Adipocyte (in vitro differentiated cells): ENCODE measurements at regions not wholly inside any gene's neighbourhood (a gene's known extent, or its start where the extent isn't known, plus 50 kb on each side); places are given as distances from the start of the nearest gene placed in this dataset.

Experiments
- DNase-seq: peaks from one replicate; pipeline ENCODE4 v3.0.0-alpha.2; 2015; ENCODE audit warnings: low read depth
- H3K27me3 ChIP-seq: replicated peaks from 2 replicates; pipeline ENCODE4 v1.7.0; 2013; ENCODE audit warnings: mild to moderate bottlenecking, low read length, moderate library complexity; ENCODE audit not compliant: control insufficient read depth, insufficient read depth
- H3K36me3 ChIP-seq: 2 replicates; pipeline ENCODE4 v1.7.0; 2013; ENCODE audit warnings: low read length, mild to moderate bottlenecking, moderate library complexity; ENCODE audit not compliant: control insufficient read depth, insufficient read depth, severe bottlenecking
- H3K4me1 ChIP-seq: 2 replicates; pipeline ENCODE4 v1.7.0; 2013; ENCODE audit warnings: mild to moderate bottlenecking, low read length, moderate library complexity; ENCODE audit not compliant: control insufficient read depth, insufficient read depth
- H3K4me3 ChIP-seq: 2 replicates; pipeline ENCODE4 v1.7.0; 2013; ENCODE audit warnings: mild to moderate bottlenecking, low read length, moderate library complexity
- H3K9ac ChIP-seq: 2 replicates; pipeline ENCODE4 v1.7.0; 2013; ENCODE audit warnings: mild to moderate bottlenecking, low read length, moderate library complexity
- H3K9me3 ChIP-seq: 2 replicates; pipeline ENCODE4 v1.7.0; 2013; ENCODE audit warnings: mild to moderate bottlenecking, low read length, moderate library complexity; ENCODE audit not compliant: control insufficient read depth

GRCh38 chr14:22505309-22505696 is 83.7 kb downstream of the DAD1 start:
- Histone ChIP-seq H3K9me3 (no peaks in the 10 kb centered on the region), H3K27me3 (peaks cover 5% of the 10 kb centered on the region), H3K36me3 (no peaks in the 10 kb centered on the region), H3K4me1 (peaks cover 24% of the 10 kb centered on the region), H3K4me3 (no peak overlapping the region), H3K9ac (no peak overlapping the region)
- DNase-seq = no peak

- Histone ChIP-seq H3K4me1 (peaks cover 17% of the 10 kb centered on the region), H3K27me3 (peaks cover 7% of the 10 kb centered on the region), H3K9ac (no peak overlapping the region), H3K36me3 (no peaks in the 10 kb centered on the region), H3K9me3 (no peaks in the 10 kb centered on the region), H3K4me3 (no peak overlapping the region)
- DNase-seq = no peak
Observed at GRCh38 chr14:22502551-22502950, 86.5 kb downstream of the DAD1 start.

GRCh38 chr14:22502007-22502406 is 87.0 kb downstream of the DAD1 start:
- Histone ChIP-seq H3K9ac (peak overlapping the region; percentile 2), H3K27me3 (peaks cover 11% of the 10 kb centered on the region)
- DNase-seq = no peak

GRCh38 chr14:22500954-22501726 is 87.9 kb downstream of the DAD1 start:
- no peak overlapping the region for H3K9ac ChIP-seq
- no peaks in the 10 kb centered on the region for H3K9me3 ChIP-seq
- H3K36me3 ChIP-seq = no peaks in the 10 kb centered on the region
- peaks cover 17% of the 10 kb centered on the region for H3K4me1 ChIP-seq
- H3K4me3 ChIP-seq = no peak overlapping the region
- H3K27me3 ChIP-seq = peaks cover 14% of the 10 kb centered on the region
- DNase-seq = no peak

More at GRCh38 chr14:22502007-22502406, 87.0 kb downstream of the DAD1 start:
- H3K9me3 ChIP-seq = no peaks in the 10 kb centered on the region
- no peaks in the 10 kb centered on the region for H3K36me3 ChIP-seq
- H3K4me1 ChIP-seq = peaks cover 17% of the 10 kb centered on the region
- no peak overlapping the region for H3K4me3 ChIP-seq

GRCh38 chr14:22500525-22500924 is 88.5 kb downstream of the DAD1 start:
- no peak overlapping the region for H3K9ac ChIP-seq
- peaks cover 17% of the 10 kb centered on the region for H3K4me1 ChIP-seq
- no peak overlapping the region for H3K4me3 ChIP-seq
- H3K36me3 ChIP-seq = no peaks in the 10 kb centered on the region
- no peaks in the 10 kb centered on the region for H3K9me3 ChIP-seq
- no peak for DNase-seq
- H3K27me3 ChIP-seq = peaks cover 20% of the 10 kb centered on the region

GRCh38 chr14:22497671-22498093 is 91.3 kb downstream of the DAD1 start:
- H3K27me3 ChIP-seq = peaks cover 44% of the 10 kb centered on the region
- H3K9me3 ChIP-seq = no peaks in the 10 kb centered on the region
- no peak overlapping the region for H3K4me3 ChIP-seq
- no peak overlapping the region for H3K9ac ChIP-seq
- DNase-seq = no peak
- H3K36me3 ChIP-seq = no peaks in the 10 kb centered on the region
- H3K4me1 ChIP-seq = peaks cover 15% of the 10 kb centered on the region

- Histone ChIP-seq H3K9ac (no peak overlapping the region), H3K4me3 (no peak overlapping the region), H3K27me3 (peaks cover 50% of the 10 kb centered on the region), H3K36me3 (no peaks in the 10 kb centered on the region), H3K4me1 (peaks cover 9% of the 10 kb centered on the region), H3K9me3 (no peaks in the 10 kb centered on the region)
- no peak for DNase-seq
Observed at GRCh38 chr14:22497144-22497423, 91.9 kb downstream of the DAD1 start.

GRCh38 chr14:22494486-22495135 is 94.4 kb downstream of the DAD1 start:
- peaks cover 71% of the 10 kb centered on the region for H3K27me3 ChIP-seq
- H3K9ac ChIP-seq = no peak overlapping the region
- no peaks in the 10 kb centered on the region for H3K4me1 ChIP-seq
- H3K9me3 ChIP-seq = no peaks in the 10 kb centered on the region
- no peak overlapping the region for H3K4me3 ChIP-seq
- DNase-seq = no peak
- no peaks in the 10 kb centered on the region for H3K36me3 ChIP-seq

- H3K9ac ChIP-seq = no peak overlapping the region
- H3K4me3 ChIP-seq = no peak overlapping the region
- H3K9me3 ChIP-seq = no peaks in the 10 kb centered on the region
- H3K27me3 ChIP-seq = peaks cover 76% of the 10 kb centered on the region
- no peaks in the 10 kb centered on the region for H3K36me3 ChIP-seq
- no peak for DNase-seq
- no peaks in the 10 kb centered on the region for H3K4me1 ChIP-seq
Observed at GRCh38 chr14:22493753-22494152, 95.3 kb downstream of the DAD1 start.

- Histone ChIP-seq H3K36me3 (no peaks in the 10 kb centered on the region), H3K9me3 (no peaks in the 10 kb centered on the region), H3K27me3 (peaks cover 85% of the 10 kb centered on the region), H3K4me3 (no peak overlapping the region), H3K4me1 (no peaks in the 10 kb centered on the region), H3K9ac (no peak overlapping the region)
- DNase-seq = no peak
Observed at GRCh38 chr14:22492622-22493542, 96.1 kb downstream of the DAD1 start.
